PC-3 (cell line): ENCODE measurements at regions not wholly inside any gene's neighbourhood (a gene's known extent, or its start where the extent isn't known, plus 50 kb on each side); places are given as distances from the start of the nearest gene placed in this dataset.

Source experiments
- CTCF ChIP-seq: fragments of 300-600 bp; sonication (generic); conservative IDR thresholded peaks from 2 replicates; pipeline ENCODE4 v1.5.1; 2017; ENCODE audit warnings: antibody characterized with exemption, low read depth, mild to moderate bottlenecking, low read length
- EZH2 ChIP-seq: fragments of 300-600 bp; sonication (generic); IDR thresholded peaks from one replicate; pipeline ENCODE4 v1.6.1; 2017; ENCODE audit warnings: antibody characterized with exemption, mild to moderate bottlenecking, low read length; ENCODE audit not compliant: unreplicated experiment
- EZH2phosphoT487 ChIP-seq: fragments of 300-600 bp; sonication (generic); IDR thresholded peaks from 2 replicates; pipeline ENCODE4 v1.6.1; 2018; ENCODE audit warnings: mild to moderate bottlenecking, antibody characterized with exemption, low read length, borderline replicate concordance

GRCh38 chr2:16130541-16130880 lies 190.2 kb downstream of the MYCN start:
- TF ChIP-seq CTCF (no peak), EZH2 (no peak), EZH2phosphoT487 (no peak)
